ENCODE measurements at regions not wholly inside any gene's neighbourhood (a gene's known extent, or its start where the extent isn't known, plus 50 kb on each side); places are given as distances from the start of the nearest gene placed in this dataset.
"Not testable (repeated sequence)": the region's sequence is repeated elsewhere in the genome, so short reads cannot be mapped to it uniquely, and the experiment has no call there.

DNA sequence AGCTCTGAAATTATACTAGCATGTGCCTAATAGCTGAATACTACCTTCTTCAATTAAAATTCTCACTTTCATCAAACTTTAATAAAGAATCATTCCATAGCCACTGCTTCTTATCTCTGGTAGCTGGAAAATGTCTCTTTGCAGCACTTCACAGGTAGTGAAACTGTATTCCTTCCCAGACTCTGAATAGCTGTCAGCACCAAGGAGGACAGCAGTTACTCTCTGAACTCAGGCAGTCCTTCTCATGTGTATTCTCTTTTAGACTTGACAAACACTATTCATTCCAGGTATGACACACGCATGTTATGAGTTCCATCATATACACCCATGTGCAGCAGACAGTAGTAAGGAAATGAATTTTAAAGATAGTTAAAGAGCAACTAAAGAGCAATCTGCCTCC lies 627.1 kb downstream of the EFNA5 start:
- no peak for DNase-seq
- Histone ChIP-seq H3K4me3 (no peak overlapping the region), H3K27ac (no peak overlapping the region), H3K27me3 (no peaks in the 10 kb centered on the region), H3K9me3 (replicated peaks) (no peaks in the 10 kb centered on the region), H3K36me3 (no peaks in the 10 kb centered on the region), H3K4me1 (no peaks in the 10 kb centered on the region)

GRCh38 chr5:107040907-107041306 lies 629.8 kb downstream of the EFNA5 start:
- Histone ChIP-seq H3K4me3 (no peak overlapping the region), H3K4me1 (no peaks in the 10 kb centered on the region), H3K27me3 (no peaks in the 10 kb centered on the region), H3K9me3 (replicated peaks) (no peaks in the 10 kb centered on the region), H3K36me3 (no peaks in the 10 kb centered on the region), H3K27ac (no peak overlapping the region)
- no peak for DNase-seq

DNA sequence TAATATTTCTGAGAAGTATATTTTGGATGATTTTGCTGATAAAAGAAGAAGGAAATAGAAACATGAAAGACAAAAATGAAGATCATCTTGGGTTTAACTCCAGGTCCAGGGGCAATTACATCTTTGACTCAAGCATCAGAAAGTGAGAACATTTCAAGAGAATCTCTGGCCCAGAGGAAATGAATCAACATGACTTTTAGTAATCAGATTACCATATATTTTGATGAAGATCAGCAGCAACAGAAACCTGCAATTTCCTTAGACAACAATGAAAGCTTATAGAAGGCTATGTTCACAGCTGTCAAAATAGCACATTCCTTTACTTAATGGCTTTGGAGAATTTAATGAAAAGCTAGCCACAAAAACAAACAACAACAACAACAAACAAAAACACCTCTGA lies 638.1 kb downstream of the EFNA5 start:
- no peaks in the 10 kb centered on the region for H3K27me3 ChIP-seq
- no peaks in the 10 kb centered on the region for H3K9me3 ChIP-seq (replicated peaks)
- H3K27ac ChIP-seq: no peak overlapping the region
- no peaks in the 10 kb centered on the region for H3K36me3 ChIP-seq
- H3K4me1 ChIP-seq: no peaks in the 10 kb centered on the region; the same call in 1 of the 2 replicates
- DNase-seq: no peak
- H3K4me3 ChIP-seq: no peak overlapping the region

DNA sequence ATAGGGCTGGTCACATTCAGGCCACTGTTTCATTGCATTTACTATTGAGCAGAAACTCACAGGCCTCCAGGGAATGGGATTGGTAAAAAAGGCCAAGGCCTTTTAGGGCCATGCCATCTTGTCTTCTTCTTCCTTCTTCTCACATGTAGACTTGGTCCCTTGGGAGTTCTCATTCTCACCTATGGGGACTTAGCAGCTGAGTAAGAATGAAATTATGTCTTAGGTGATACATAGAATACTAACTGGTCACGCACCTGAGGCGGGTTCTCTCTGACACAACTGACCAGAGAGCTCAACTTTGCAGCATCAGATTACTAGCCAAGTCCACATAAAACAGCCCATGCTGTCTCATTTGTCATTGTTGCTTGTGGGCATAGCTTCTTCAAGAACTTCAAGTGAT lies 641.8 kb downstream of the EFNA5 start:
- Histone ChIP-seq H3K9me3 (replicated peaks) (no peaks in the 10 kb centered on the region), H3K27me3 (no peaks in the 10 kb centered on the region), H3K4me1 (no peaks in the 10 kb centered on the region; the same call in 1 of the 2 replicates), H3K36me3 (no peaks in the 10 kb centered on the region), H3K4me3 (no peak overlapping the region), H3K27ac (no peak overlapping the region)
- no peak for DNase-seq

GRCh38 chr5:107025712-107026497 lies 644.8 kb downstream of the EFNA5 start:
- Histone ChIP-seq H3K27ac (no peak overlapping the region), H3K36me3 (no peaks in the 10 kb centered on the region), H3K4me1 (no peaks in the 10 kb centered on the region), H3K9me3 (replicated peaks) (no peaks in the 10 kb centered on the region), H3K27me3 (no peaks in the 10 kb centered on the region), H3K4me3 (no peak overlapping the region)
- DNase-seq: no peak

GRCh38 chr5:107023732-107024131 lies 647.0 kb downstream of the EFNA5 start:
- H3K36me3 ChIP-seq: no peaks in the 10 kb centered on the region
- H3K9me3 ChIP-seq (replicated peaks): no peaks in the 10 kb centered on the region
- no peak for DNase-seq
- H3K4me1 ChIP-seq: no peaks in the 10 kb centered on the region
- no peaks in the 10 kb centered on the region for H3K27me3 ChIP-seq
- H3K27ac ChIP-seq: no peak overlapping the region
- H3K4me3 ChIP-seq: no peak overlapping the region

DNA sequence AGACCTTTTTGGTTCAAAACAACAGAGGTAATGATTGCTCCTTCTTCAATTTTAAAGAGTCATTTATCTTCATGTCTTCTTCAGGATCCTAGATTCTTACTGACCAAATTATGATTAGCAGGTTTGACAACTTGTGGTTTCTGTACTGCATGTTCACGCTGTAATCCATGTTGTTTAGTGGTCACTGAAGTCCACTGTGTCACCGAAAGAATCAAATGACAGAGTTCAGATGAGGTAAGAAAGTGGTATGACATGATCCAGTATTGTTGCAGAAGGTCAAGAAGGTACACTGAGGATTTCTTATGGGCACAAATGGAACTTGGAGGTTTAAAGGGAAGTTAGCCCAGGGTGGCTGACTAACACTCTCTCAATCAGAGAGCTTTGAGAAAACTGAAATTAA lies 649.2 kb downstream of the EFNA5 start:
- Histone ChIP-seq H3K27me3 (no peaks in the 10 kb centered on the region), H3K9me3 (replicated peaks) (no peaks in the 10 kb centered on the region), H3K27ac (no peak overlapping the region), H3K36me3 (no peaks in the 10 kb centered on the region), H3K4me3 (no peak overlapping the region), H3K4me1 (no peaks in the 10 kb centered on the region)
- DNase-seq: no peak

GRCh38 chr5:107020626-107021025 lies 650.1 kb downstream of the EFNA5 start:
- no peak for DNase-seq
- Histone ChIP-seq H3K9me3 (replicated peaks) (no peaks in the 10 kb centered on the region), H3K36me3 (no peaks in the 10 kb centered on the region), H3K27me3 (no peaks in the 10 kb centered on the region), H3K27ac (no peak overlapping the region), H3K4me1 (no peaks in the 10 kb centered on the region), H3K4me3 (no peak overlapping the region)

GRCh38 chr5:107017616-107018015 lies 653.1 kb downstream of the EFNA5 start:
- Histone ChIP-seq H3K27me3 (no peaks in the 10 kb centered on the region), H3K4me3 (no peak overlapping the region), H3K36me3 (no peaks in the 10 kb centered on the region), H3K27ac (no peak overlapping the region), H3K4me1 (no peaks in the 10 kb centered on the region), H3K9me3 (replicated peaks) (no peaks in the 10 kb centered on the region)
- DNase-seq: no peak

DNA sequence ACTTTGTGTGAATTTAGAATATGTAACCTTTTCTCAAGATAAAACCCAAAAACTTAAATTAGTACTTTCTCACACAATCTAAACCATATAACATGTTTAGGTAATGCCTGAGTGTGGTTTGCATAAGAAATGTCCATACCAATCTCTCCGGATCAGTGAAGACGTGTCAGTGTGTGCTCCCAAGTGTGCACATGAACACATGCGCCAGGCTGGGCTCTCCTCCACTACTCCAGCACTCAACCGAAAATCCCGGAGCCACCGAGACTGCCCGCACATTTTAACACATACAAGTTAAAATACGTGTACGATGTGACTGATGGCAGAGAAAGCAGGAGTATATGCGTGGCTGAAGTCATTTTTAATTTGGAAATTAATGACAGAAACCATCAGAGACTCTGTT lies 658.4 kb downstream of the EFNA5 start:
- H3K27ac ChIP-seq: no peak overlapping the region
- no peak for DNase-seq
- H3K27me3 ChIP-seq: no peaks in the 10 kb centered on the region
- no peaks in the 10 kb centered on the region for H3K9me3 ChIP-seq (replicated peaks)
- H3K36me3 ChIP-seq: no peaks in the 10 kb centered on the region
- peaks cover 7% of the 10 kb centered on the region; the same call in 1 of the 2 replicates for H3K4me1 ChIP-seq
- H3K4me3 ChIP-seq: no peak overlapping the region

- H3K4me1 ChIP-seq: peaks cover 7% of the 10 kb centered on the region; the same call in 1 of the 2 replicates
- DNase-seq: peak; percentile 83 to 93
- H3K27me3 ChIP-seq: no peaks in the 10 kb centered on the region
- no peaks in the 10 kb centered on the region for H3K9me3 ChIP-seq (replicated peaks)
- no peak overlapping the region for H3K4me3 ChIP-seq
- H3K36me3 ChIP-seq: no peaks in the 10 kb centered on the region
- H3K27ac ChIP-seq: no peak overlapping the region; the same call in 1 of the 2 replicates
These were observed 659.1 kb downstream of the EFNA5 start for GRCh38 chr5:107011605-107012004.

DNA sequence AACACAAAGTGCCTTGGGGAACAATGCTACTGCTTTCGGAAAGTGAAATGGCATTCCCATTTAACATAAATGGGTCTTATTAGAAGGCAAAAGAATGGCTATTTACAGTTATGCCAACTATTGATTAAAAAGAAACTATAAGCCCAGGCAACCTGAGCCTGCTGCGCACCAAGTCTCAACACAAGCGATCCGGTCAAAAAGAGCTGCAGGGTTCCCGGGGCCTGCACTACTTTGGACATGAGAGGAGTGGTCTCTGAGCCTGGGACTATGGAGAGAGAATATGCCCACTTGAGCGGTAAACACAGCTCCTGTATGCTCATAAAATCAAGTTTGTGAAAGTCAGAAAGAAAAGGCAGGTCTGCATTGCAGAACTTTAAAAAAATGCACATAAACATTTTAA lies 660.7 kb downstream of the EFNA5 start:
- Histone ChIP-seq H3K27me3 (no peaks in the 10 kb centered on the region), H3K27ac (no peak overlapping the region), H3K36me3 (no peaks in the 10 kb centered on the region), H3K4me3 (no peak overlapping the region), H3K9me3 (replicated peaks) (no peaks in the 10 kb centered on the region), H3K4me1 (peaks cover 7% of the 10 kb centered on the region; the same call in 1 of the 2 replicates)
- no peak for DNase-seq

- Histone ChIP-seq H3K9me3 (replicated peaks) (no peaks in the 10 kb centered on the region), H3K36me3 (no peaks in the 10 kb centered on the region), H3K27me3 (no peaks in the 10 kb centered on the region), H3K4me3 (no peak overlapping the region), H3K27ac (no peak overlapping the region), H3K4me1 (no peaks in the 10 kb centered on the region; the same call in 1 of the 2 replicates)
- no peak for DNase-seq
These were observed 665.1 kb downstream of the EFNA5 start for GRCh38 chr5:107005653-107006052.

DNA sequence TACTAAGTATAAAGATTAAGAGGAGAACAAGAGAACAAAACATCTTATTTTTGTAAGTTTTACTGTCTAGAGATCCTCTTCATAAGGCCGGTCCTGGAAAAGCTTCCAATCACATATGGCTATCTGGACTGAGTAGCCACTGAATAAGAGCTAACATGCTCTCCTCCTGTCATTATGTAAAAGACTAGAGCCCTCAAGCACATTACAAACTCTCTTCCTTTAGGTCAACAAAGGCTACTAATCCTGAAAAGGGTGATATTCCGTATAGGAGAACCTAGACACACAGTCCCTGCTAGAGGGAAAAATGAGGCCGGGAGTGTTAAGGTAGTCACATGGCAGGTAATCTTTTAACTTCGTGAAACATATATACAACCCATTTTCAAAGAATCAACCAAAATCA lies 665.6 kb downstream of the EFNA5 start:
- Histone ChIP-seq H3K9me3 (replicated peaks) (no peaks in the 10 kb centered on the region), H3K4me3 (no peak overlapping the region), H3K27ac (no peak overlapping the region), H3K4me1 (no peaks in the 10 kb centered on the region; the same call in 1 of the 2 replicates), H3K27me3 (no peaks in the 10 kb centered on the region), H3K36me3 (no peaks in the 10 kb centered on the region)
- DNase-seq: no peak

- H3K4me1 ChIP-seq: no peaks in the 10 kb centered on the region
- H3K4me3 ChIP-seq: no peak overlapping the region
- no peak overlapping the region for H3K27ac ChIP-seq
- no peaks in the 10 kb centered on the region for H3K9me3 ChIP-seq (replicated peaks)
- DNase-seq: no peak
- H3K36me3 ChIP-seq: no peaks in the 10 kb centered on the region
- H3K27me3 ChIP-seq: no peaks in the 10 kb centered on the region
These were observed 668.6 kb downstream of the EFNA5 start for GRCh38 chr5:107002115-107002514.

GRCh38 chr5:106999506-106999905 lies 671.2 kb downstream of the EFNA5 start:
- not testable (repeated sequence) for H3K4me3 ChIP-seq; H3K27ac ChIP-seq; H3K27me3 ChIP-seq; H3K9me3 ChIP-seq (replicated peaks); H3K36me3 ChIP-seq; H3K4me1 ChIP-seq; DNase-seq

Data from SJCRH30 (cell line).